ENCODE measurements at regions not wholly inside any gene's neighbourhood (a gene's known extent, or its start where the extent isn't known, plus 50 kb on each side); places are given as distances from the start of the nearest gene placed in this dataset.

DNA sequence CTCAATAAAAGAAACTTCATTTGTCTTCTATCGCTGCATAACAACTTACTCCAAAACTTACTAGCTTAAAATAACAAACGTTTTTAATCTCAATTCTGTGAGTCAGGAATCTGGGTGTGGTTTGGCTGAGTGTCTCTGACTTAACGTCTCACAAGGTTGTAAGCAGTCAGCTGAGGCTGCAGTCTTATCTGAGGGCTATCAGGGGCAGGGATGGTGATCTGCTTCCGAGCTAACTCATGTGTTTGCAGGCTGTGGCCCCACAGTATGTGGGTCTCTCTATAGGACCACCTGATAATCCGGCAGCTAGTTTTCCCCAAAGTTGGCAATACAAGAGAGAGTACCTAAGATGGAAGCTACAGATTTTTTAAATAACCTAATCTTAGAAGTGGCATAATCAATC, 234.2 kb upstream of the FGGY start:
- DNase-seq: no peak

DNA sequence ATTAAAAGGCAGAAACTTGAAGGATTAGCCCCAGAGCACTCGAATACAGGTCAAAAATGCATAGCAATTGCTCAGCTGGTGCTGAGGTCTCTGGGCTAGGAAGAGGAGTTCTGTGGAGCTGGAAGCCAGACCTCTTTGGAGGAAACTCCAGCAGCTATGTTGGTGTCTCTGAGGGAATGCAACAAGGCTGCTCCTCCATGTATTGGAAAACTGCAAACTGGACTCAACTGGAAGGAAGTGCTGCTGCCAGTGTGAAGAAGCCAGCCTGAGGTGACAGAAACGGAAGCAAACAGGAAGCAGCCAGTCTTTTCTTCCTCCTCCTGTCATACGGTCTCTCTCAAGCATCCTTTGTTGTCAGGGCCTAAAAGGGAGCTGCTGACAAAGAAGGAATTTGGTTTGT, 233.4 kb upstream of the FGGY start:
- DNase-seq: peak; percentile 17 to 29

DNA sequence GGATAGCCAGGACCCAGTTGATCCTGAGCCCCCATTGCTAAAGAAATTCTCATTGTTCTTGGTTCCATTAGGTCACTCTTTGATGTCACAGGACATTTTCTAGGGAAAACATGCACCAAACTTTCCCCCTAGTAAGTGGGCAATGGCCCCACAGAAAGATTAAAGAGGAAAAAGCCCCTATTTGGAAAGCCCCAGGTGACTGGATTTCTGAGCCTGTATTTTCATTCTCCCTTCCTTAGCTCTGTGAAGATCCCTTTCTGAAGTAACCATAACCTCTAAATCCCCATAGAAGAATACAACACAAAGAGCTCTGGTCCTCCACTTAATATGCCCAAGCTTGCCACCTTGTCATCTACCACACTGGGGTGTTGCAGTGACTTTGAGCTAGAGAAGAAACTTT, 232.3 kb upstream of the FGGY start:
- no peak for DNase-seq

DNA sequence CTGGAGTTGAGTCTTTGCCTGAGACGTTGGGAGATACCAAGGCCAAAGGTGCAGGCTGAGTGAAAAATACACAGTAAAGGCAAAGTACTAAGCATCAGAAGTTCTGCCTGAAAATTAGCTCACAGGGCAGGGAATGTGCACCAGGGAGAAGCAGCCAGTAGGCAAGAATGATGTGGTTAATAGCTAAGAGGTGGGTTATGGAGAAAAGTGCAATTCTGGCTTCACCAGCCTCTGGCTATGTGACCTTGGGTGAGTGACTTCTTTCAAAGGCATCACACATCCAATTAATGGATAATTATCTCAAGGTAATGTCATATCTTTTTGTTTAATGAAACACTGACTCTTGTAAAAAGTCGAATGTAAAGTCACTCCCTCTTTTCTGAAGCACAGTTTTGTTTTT, 230.7 kb upstream of the FGGY start:
- DNase-seq: no peak

DNA sequence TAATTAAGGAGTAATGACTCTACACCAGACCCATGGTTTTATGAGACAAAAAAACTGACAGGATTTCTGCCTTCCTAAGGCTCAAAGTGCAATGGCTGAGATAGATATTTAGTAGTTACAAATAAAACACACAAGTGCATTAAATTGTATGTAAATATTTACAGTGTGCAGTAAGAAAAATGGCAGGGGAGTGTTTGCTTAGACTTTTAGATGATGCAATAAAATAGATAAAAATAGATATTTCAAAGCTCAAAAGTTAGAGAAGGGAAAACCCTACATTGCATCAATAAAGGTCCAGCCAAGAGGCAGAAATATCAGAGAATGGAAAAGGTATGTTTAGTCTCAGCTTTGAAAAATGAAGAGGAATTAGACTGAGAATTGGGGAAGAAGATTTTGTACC, 226.3 kb upstream of the FGGY start:
- no peak for DNase-seq

DNA sequence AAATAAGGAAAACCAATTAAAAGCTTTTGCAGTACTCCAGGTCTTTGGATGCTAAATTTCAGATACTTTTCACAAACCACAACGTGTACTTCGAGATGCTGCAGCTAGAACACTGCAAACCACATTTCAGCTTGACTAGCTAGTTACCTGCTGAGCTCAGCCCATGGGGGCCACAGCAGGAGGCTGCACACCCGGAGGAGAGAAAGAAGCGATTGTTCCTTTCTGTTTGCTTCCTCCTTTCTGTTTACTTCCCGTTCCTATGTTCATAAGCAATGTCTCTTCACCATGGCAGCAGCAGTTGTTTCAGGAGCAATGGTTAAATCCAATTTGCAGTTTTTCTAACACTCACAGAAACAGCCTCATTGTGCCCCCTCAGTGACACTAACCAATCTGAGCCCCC, 225.6 kb upstream of the FGGY start:
- DNase-seq: peak; percentile 52 to 54

DNA sequence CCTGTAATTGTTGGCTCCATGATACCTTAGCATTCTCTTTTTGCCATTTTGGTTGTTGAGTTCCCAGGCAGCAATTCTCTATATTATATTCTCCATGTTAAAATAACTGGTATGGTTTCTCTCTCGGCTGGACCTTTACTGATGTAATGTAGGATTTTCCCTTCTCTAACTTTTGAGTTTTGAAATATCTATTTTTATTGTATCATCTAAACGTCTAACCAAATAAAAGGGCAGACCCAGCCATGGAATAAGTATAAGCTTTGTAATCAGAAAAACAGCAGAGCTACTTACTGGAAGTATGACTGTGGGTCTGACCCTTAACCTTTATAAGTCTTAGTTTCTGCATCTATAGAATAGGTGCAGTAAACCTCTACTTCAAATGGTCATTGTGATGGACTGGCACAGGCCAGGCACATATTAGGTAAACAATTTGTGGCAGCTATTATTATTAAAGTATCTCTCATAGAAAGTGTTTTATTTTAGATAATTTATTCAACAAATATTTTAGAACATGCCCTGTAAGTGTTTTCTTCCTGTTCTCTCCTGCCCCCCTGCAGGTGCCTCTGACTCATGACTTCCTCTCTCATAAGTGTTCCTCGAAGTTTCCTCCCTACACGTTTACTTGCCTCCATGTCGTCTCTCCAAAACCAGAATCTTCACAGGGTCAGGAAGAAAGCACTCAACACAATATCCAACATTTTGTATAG, 224.9 kb upstream of the FGGY start:
- DNase-seq: peak in 1 of 2 donors; percentile 35

DNA sequence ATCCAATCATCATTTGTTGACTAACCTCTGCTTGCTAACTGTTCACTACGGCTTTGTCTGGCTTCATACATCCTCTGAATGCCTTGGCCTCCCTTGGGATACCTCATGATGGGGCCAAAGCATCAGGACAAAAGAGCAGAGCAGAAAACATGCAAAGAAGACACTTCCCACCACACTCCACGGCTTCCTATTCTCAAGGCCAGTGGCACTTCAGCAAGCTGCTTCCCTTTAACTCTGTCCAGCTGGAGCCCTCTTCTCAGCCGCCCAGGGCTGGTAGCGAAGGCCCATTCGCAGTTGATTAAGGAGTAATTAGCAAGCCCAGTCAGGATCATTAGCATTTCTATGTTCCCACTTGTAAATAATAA, 224.3 kb upstream of the FGGY start:
- DNase-seq: peak; percentile 7 to 52

DNA sequence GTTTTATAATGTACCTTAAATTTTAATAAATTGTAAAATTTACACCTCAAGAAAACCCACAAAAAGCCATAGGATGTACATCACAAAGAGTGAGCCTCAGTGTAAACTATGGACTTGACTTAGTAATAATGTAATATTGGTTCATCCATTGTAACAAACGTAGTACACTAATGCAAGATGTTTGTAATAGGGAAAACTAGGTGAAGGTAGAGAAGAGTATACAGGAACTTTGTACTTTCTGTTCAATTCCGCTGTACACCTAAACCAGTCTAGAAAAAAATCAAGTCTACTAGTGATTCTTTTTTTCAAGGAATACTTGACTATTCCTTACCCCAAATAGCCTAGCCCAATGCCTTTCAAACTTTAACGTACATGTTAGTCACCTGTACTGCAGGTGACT, 222.3 kb upstream of the FGGY start:
- DNase-seq: no peak

DNA sequence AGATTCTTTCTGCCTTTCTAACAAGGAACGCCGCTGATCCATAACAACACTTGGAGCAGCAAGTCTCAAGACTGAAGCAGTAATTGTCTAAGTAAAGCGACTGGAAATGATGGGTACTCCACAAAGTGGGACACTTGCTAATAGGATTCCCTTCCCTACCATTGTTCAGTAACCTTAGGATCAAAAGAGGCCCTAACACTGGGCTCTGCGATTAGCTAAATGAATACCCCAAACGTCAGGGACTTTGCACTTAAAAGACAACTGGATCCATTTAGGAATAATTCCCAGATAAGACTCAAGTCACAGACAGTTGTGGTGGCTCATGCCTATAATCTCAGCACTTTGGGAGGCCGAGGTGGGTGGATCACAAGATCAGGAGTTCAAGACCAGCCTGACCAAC, 221.9 kb upstream of the FGGY start:
- DNase-seq: no peak

DNA sequence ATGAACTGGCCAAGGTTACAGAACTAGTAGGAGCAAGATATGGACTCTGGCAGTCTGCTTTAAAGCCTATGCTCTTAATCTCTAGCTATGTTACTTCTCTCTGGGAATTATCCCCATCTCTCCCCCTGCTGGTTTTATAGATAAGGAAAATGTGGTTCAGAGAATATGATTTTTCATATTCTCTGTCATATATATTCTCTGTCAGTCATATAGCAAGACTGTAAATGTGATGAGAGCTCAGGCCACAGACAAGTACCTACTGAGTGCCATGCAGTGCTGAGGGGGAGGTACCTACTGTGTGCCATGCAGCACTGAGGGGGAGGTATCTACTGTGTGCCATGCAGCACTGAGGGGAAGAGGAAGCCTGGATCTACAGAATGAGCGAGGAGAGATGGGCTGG, 220.3 kb upstream of the FGGY start:
- no peak for DNase-seq

DNA sequence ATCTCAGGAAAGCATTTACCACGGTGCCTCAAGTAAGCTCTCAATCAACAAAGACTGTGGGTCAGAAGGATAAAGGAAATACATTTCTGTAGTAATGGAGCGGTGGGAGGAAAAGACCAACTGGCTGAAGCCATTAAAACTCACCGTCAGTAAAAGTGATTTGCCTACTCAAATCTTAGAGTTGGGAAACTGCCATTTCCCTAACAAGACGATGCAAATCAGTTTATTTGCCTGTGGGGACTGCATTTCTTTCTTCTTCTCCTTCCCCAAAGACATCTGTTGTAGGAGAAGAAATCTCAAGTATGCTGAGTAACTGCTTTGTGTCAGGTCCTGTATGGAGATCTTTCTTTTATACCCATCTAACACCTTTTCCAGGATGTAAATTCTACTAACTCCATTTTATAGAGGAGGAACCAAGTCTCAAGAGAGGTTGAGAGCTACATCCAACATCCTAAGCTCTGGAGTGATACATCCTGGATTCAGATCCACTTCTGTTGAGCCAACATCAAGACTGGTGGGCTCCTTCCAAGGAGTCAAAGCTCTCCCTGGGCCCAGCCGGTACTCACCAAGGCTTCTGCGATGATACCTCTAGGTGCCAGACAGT, 219.3 kb upstream of the FGGY start:
- DNase-seq: no peak

DNA sequence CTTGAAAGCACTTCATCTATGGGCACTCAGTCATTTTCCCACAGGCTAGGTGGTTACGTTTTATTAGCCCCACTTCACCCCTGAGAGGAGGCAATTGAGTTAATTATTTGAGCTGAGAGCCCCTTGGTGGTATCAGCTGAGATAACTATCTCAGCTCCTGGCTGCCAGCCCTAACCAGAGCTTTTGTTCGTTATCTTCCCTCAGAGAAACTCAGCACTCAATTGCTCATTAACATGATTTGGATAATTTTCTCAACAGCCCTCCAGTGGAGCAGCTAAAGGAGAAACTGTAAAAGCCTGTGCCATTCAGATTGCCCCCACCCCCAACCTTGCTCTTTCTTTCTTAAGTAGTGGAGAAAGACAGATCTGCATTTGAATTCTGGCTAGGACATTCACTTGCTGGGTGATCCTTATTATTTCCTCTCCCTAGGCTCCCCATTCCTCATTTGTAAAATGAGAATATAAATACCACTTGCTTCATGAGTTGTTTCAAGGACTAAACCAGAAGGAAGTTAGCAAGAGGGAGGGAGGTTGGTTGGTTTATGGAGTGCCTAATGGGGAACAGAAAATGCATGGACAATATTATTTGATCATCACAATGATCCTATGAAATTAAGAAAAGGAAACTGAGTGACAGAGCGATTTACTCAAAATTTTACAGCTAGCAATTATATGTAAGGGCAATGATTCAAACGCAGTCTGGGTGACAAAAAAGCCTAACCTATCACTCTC, 218.7 kb upstream of the FGGY start:
- peak; percentile 23 to 54 for DNase-seq

DNA sequence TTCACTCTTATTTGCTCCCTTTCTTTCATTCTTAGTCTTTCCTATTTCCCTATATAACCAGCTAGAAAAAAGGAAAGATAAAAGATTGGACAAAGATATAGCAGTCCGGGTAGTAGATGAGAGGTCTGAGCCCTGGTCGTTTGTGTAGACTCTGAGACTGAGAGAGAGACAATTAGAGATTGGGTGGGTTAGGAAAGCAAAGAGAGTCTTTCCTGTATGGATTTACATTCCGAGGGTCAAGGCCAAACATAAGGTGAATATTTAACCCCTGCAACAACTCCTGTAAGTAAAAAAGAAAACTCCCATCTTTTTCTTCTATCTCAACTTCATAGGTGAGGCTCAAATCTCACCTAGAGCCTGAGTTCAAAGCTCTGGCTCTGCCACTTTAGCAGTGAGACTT, 218.0 kb upstream of the FGGY start:
- no peak for DNase-seq

DNA sequence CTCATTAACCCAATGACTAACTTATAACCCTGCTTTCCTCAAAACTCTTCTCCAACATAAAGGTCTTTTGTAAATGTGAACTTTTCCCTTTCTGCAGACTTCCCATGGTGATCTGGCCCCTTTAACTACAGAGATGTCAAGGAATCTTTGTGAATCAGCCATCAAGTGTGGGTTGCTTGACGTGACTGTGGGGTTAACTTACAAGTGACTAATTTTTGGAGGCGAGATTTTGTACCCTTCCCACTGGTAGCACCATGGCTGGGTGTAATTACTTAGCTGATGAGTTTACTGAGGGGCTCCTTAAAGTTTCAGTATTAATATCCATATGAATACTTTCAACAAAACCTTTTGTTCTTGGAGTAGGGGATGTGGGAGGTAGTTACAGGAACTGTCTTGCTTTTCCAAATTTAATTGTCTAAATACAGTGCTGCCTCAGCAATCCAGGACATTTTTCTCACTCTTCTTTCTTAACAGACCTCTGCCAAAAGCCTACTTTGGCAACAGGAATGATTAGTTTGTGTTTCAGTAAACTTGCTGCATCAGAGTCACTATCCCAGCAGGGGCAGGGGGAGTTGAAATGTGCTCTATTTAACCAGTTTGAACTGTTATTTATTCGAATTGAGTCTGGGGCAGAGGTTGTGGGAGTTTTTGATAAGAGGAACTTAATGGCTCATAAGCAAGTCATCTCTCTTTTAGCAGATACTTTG, 217.3 kb upstream of the FGGY start:
- DNase-seq: peak; percentile 8 to 55

DNA sequence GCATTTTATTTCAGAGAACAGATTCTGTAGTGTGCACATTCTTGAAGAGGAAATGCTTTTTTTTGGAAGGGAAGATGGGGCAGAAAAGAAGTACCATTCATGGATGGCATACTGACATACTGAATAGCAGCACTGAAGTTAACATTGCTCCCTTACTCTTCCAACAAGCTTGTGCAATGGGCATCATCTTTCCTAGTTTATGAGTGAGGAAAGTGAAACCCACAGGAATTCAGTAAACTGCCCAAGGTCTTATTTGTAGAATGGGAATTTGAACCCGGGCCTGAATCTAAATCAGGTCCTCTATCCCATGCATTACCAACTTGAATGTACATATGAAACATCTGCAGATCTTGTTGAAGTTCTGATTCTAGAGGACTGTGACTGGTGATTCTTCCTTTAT, 215.7 kb upstream of the FGGY start:
- DNase-seq: no peak

DNA sequence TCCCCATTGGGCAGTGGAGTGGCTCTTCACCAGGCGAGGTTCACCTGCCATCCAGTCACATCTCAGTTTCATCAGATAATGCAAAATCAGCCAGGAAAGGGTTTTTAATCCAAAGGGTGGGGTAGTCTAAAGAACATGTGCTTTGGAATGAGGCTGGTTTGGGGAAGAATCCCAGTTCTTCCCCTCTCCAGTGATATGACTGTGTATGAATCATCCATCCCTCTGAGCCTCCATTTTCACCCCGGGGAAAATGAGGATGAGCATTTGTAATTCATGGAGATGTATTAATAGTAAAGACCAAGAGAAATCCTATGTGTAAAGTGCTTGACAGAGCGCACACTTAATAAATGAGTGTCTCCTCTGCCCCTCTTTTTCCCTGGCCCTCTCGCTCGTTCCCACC, 215.1 kb upstream of the FGGY start:
- DNase-seq: no peak

DNA sequence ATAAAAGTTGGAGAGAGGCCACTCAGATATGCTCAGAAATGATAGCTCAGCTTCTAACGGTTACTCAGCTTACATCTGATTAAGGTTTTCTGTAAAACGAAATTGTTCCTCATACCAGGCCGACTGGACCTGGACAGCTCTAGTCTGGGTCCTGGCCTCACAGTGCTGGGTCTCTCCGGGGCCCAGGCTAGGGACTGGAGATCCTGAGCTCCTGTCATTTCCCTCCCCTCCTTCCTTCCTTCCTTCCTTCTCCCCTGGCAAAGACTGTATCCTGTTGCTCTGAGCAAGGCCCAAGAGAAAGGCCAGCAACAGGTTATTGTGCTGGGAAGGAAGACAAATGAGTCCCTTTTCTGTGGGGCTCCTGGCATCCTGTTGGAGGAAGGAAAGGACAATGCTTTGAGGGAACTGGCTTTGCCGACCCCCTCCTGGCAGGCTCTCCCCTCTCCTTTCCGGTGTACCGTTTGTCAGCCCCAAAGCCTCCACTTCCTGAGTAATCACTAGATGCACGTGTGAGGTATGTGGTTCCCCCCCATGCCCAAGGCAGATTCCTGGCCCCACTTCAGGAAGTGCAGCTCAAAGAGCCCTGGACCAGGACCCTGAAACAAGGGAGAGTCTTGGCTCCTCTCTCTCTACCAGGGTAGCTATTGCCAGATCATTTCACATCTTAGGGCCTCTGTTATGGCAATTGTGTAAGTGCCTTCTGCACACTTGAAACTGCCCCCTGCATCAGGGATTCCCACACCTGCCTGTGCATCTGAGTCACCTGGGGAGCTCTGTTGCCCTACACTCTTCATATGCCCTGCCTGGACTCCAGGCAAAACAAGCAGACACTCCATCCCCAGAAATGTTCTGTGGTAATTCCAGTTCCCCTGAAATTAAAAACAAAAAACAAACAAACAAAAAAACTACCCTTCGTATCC, 212.7 kb upstream of the FGGY start:
- DNase-seq: no peak

DNA sequence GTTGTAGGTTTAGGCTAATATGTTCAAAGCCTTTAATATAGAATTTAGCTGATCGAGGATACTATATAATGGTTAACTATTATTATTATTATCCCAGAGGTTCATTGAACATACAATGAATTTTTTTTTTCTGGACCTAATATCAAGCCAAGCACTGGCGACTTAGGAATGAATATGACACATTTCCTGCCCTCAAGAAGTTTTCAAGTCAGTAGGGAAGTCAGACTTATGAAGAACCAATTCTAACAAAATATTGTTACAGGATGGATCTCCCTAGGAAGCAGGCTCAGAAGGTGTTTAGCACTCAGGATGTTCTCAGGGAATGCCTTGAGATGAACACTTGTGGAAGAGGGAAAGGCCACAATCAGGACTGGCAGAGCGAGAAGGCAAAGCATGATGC, 211.8 kb upstream of the FGGY start:
- no peak for DNase-seq

DNA sequence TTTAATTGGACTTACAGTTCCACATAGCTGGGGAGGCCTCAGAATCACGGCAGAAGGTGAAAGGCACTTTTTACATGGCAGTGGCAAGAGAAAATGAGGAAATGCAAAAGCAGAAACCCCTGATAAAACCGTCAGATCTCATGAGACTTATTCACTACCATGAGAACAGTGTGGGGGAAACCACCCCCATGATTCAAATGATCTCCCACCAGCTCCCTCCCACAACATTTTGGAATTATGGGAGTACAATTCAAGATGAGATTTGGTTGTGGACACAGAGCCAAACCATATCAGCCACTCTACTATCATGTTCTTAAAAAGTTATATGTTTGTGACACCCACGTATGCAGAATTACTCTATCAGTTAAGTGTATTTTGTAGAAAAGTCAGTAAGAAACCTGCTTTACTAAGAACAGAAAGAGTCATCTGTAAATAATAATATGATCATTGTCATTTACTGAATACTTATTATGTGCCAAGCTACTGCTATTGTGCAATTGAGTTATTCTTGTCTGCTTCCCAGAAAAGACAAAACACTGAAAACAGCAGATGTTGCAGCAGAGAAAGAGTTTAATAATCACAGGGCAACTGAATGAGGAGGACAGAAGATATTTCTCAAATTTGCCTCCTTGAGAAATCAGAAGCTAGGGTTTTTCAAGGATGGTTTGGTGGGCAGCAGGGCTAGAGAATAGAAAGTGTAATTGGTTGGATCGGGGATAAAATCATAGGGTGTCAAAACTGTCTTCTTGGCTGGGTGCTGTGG, 207.7 kb upstream of the FGGY start:
- DNase-seq: peak; percentile 51 to 72

DNA sequence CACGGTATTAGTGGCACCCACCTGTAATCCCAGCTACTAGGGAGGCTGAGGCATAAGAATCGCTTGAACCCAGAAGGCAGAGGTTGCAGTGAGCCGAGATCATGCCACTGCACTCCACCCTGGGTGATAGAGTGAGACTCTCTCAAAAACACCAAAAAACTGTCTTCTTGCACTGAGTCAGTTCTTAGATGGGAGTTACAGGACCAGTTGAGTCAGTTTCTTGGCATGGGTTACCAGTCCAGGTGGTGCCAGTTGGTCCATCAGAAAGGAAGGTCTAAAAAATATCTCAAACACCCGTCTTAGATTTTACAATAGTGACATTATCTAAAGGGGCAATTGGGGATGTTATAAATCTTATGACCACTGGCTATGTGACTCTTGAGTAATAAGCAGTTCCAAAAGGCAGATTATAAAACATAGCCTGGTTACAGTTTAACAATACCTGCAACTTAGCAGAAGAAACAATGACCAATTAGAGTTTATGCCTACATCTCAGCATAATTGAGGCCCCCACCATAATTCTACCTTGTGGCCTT, 206.9 kb upstream of the FGGY start:
- DNase-seq: no peak
